Hypothalamus (tissue), 51 donors: ENCODE measurements at regions not wholly inside any gene's neighbourhood (a gene's known extent, or its start where the extent isn't known, plus 50 kb on each side); places are given as distances from the start of the nearest gene placed in this dataset.
"Not testable (repeated sequence)": the region's sequence is repeated elsewhere in the genome, so short reads cannot be mapped to it uniquely, and the experiment has no call there.

Source experiments
- DNase-seq, 51 donors: peaks; one replicate each; lab custom pipeline; 2025; lab: John Stamatoyannopoulos, UW

- no peak for DNase-seq
These were observed 827.7 kb upstream of the BRINP3 start for GRCh38 chr1:191305370-191305769.

GRCh38 chr1:191306916-191307315 lies 829.3 kb upstream of the BRINP3 start:
- DNase-seq, result no peak

GRCh38 chr1:191320062-191320461 lies 838.2 kb upstream of the RGS18 start:
- DNase-seq, result no peak

GRCh38 chr1:191327868-191328267 lies 830.4 kb upstream of the RGS18 start:
- DNase-seq, result no peak

GRCh38 chr1:191343816-191344215 lies 814.4 kb upstream of the RGS18 start:
- no peak for DNase-seq

- DNase-seq, result no peak
These were observed 811.9 kb upstream of the RGS18 start for GRCh38 chr1:191346381-191346780.

- DNase-seq, result no peak
These were observed 809.9 kb upstream of the RGS18 start for GRCh38 chr1:191348328-191348727.

- no peak for DNase-seq
These were observed 807.3 kb upstream of the RGS18 start for GRCh38 chr1:191350938-191351337.

GRCh38 chr1:191358724-191359123 lies 799.5 kb upstream of the RGS18 start:
- DNase-seq, result no peak

GRCh38 chr1:191366686-191367085 lies 791.6 kb upstream of the RGS18 start:
- no peak for DNase-seq

GRCh38 chr1:191368891-191369654 lies 789.2 kb upstream of the RGS18 start:
- DNase-seq, result no peak

GRCh38 chr1:191371626-191372025 lies 786.6 kb upstream of the RGS18 start:
- no peak for DNase-seq

- DNase-seq, result no peak
These were observed 770.0 kb upstream of the RGS18 start for GRCh38 chr1:191388283-191388682.

- DNase-seq, result no peak
These were observed 761.6 kb upstream of the RGS18 start for GRCh38 chr1:191396622-191397021.

- DNase-seq, result no peak
These were observed 759.7 kb upstream of the RGS18 start for GRCh38 chr1:191398551-191398950.

GRCh38 chr1:191405417-191405816 lies 752.8 kb upstream of the RGS18 start:
- no peak for DNase-seq

GRCh38 chr1:191414981-191415640 lies 743.2 kb upstream of the RGS18 start:
- DNase-seq, result no peak

GRCh38 chr1:191419842-191420241 lies 738.4 kb upstream of the RGS18 start:
- DNase-seq, result no peak

- no peak for DNase-seq
These were observed 730.7 kb upstream of the RGS18 start for GRCh38 chr1:191427593-191427992.

GRCh38 chr1:191432817-191433216 lies 725.4 kb upstream of the RGS18 start:
- DNase-seq, result no peak

GRCh38 chr1:191438979-191439378 lies 719.3 kb upstream of the RGS18 start:
- no peak for DNase-seq

GRCh38 chr1:191448279-191448678 lies 710.0 kb upstream of the RGS18 start:
- not testable (repeated sequence) for DNase-seq
